CD4-positive, alpha-beta T cell treated with Interleukin-15 for 4 hours (primary cell): ENCODE measurements at regions not wholly inside any gene's neighbourhood (a gene's known extent, or its start where the extent isn't known, plus 50 kb on each side); places are given as distances from the start of the nearest gene placed in this dataset.
"Not testable (repeated sequence)": the region's sequence is repeated elsewhere in the genome, so short reads cannot be mapped to it uniquely, and the experiment has no call there.

ENCODE experiments used
- DNase-seq: peaks from one replicate; pipeline ENCODE4 v3.0.0-alpha.2; 2020; ENCODE audit warnings: low spot score

DNA sequence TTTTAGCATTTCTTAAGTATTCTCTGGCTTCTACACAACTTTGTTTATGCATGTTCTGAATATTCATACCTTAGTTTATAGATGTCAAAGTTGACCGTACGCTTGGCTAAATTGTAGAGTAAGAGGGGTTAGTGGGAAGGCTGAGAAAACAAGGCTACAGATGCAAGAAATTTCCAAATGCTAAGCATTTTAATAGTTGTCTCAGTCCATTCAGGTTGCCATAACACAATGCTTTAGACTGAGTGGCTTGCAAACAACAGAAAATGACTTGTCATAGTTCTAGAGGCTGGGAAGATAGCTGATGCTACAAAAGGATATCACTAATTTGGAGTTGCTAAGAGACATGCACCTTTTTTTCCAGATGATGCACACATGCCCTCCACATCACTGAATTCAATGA lies 53.0 kb upstream of the C1QTNF3 start:
- not testable (repeated sequence) for DNase-seq

DNA sequence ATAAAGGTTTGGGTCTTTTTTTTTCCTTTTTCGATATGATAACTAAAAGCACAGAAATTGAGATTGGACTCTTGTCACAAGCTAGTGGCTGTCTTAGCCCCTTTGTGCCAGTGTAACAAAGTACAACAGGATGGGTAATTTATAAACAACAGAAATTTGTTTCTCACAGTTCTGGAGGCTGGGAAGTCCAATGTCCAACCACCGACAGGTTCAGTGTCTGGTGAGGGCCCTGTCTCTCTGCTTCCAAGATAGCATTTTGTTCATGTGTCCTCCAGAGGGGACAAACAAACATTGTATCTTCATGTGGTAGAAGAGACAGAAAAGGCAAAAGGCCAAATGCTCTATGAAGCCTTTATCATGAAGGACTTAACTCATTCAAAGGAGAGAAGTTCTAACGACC lies 56.9 kb upstream of the C1QTNF3 start:
- not testable (repeated sequence) for DNase-seq

DNA sequence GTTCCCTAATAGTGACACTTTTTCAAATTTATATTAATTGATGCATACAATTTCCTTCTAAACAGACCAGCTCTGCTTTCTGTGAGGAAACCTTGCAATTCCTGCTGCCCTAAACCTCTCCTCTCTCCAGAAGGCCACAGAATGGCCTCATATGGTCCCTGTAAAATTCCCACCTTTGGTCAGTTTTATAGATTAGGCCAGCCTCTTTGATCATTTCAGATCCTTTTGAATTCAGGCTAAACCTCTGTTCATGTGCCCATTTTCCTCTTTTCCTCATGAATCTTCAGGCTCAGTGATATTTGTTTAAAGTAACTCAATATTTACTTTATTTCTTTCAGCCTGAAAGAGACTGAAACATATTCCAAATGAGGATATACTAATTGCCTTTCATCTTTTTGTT lies 58.6 kb upstream of the C1QTNF3 start:
- not testable (repeated sequence) for DNase-seq

DNA sequence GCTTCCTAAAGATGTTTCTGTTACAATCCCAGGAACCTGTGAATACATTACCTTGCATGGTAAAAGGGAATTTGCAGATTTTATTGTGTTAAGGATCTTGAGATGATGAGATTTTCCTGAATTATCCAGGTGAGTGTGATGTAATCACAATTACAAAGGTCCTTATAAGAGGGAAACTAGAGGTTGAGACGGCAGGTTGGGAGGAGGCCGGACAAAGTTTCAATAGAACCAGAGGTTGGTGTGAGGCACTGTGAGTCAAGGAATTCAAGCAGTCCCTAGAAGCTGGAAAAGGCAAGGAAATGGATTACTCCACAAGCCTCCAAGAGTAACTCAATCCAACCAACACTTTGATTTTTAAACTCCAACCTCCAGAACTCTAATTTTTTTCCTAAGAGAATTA lies 65.9 kb upstream of the C1QTNF3 start:
- not testable (repeated sequence) for DNase-seq

DNA sequence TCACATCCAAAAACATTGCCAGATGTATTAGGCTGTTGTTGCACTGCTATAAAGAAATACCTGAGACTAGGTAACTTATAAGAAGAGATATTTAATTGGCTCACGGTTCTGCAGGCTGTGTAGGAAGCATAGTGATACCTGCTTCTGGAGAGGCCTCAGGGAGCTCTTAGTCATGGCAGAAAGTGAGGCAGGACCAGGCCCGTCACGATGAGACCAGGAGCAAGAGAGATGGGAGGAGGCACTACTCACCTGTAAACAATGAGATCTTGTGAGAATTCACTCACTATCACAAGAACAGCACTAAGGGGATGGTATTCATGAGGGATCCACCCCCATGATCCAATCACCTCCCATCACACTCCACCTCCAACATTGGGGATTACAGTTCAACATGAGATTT lies 81.3 kb upstream of the C1QTNF3 start:
- DNase-seq: not testable (repeated sequence)

DNA sequence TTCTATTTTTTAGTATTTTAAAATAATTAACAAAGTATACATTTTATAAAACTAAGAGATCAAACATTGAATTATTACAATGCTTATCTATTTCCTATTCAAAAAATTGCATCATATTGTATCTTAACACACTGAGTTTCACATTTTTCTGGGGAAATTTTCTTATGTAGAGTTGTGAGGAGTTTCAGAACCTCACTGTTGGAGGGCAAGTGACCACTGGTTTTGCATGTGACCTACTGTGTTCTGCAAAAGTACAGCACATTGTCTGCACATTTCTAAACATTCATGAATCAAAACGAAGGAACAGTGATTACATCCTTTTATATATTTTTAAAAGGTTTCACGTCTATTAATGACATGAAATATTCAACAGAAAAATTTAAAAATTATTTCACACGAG lies 82.3 kb upstream of the C1QTNF3 start:
- DNase-seq: not testable (repeated sequence)

DNA sequence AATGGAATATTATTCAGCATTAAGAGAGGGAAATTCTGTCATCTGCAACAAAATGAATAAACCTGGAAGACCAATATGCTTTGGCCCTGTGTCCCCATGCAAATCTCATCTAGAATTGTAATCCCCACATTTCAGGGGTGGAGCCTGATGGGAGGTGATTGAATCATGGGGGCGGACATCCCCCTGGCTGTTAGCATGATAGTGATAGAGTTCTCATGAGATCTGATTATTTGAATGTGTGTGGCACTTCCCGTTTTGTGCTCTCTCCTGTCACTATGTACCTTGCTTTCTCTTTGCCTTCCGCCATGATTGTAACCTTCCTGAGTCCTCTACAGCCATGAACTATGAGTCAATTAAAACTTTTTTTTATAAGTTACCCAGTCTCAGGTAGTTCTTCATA lies 83.7 kb upstream of the C1QTNF3 start:
- DNase-seq: not testable (repeated sequence)

DNA sequence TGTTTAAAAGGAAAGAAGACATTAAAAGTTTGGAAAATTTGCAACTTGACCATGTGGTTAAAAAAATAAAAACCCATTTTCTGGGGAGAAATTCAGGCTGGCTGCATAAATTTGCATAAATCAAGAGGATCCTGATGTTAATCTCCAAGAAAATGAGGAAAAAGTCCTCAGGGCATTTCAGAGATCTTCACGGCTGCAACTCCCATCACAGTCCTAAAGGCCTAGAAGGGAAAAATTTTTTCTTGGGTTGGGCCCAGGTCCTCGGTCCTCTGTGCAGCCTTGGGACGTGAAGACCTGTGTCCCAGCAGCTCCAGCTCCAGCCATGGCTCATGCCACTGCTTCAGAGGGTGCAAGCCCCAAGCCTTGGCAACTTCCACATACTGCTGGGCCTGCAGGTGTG lies 84.8 kb upstream of the C1QTNF3 start:
- DNase-seq: not testable (repeated sequence)

DNA sequence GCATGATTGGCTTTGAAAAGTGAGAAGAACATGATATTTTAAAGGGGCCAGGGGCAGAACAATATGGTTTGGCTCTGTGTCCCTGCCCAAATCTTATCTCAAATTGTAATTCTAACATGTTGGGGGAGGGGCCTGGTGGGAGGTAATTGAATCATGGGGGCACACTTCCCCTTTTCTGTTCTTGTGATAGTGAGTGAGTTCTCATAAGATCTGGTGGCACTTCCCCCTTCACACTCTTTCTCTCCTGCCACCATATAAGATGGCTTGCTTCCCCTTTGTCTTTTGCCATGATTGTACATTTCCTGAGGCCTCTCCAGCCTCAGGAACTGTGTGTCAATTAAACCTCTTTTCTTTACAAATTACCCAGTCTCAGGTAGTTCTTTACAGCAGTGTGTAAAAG lies 85.9 kb upstream of the C1QTNF3 start:
- not testable (repeated sequence) for DNase-seq

DNA sequence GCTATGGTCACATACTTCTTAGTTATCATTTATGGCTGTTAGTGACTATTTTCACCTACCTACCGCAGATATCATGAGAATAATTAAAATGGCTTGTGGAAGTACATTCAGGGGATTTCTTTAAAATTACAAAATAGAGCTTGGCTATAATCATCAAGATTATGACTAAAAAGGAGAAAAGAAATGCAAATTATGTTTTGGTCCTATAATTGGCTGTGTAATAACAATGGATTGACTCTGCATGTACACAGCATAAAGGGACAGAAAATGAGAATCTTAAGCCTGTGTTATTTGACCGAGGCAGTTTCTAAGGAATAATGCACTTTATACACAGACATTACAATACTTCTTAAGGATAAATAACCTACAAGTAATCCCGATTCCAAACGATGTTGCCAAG lies 112.0 kb upstream of the C1QTNF3 start:
- DNase-seq: not testable (repeated sequence)

DNA sequence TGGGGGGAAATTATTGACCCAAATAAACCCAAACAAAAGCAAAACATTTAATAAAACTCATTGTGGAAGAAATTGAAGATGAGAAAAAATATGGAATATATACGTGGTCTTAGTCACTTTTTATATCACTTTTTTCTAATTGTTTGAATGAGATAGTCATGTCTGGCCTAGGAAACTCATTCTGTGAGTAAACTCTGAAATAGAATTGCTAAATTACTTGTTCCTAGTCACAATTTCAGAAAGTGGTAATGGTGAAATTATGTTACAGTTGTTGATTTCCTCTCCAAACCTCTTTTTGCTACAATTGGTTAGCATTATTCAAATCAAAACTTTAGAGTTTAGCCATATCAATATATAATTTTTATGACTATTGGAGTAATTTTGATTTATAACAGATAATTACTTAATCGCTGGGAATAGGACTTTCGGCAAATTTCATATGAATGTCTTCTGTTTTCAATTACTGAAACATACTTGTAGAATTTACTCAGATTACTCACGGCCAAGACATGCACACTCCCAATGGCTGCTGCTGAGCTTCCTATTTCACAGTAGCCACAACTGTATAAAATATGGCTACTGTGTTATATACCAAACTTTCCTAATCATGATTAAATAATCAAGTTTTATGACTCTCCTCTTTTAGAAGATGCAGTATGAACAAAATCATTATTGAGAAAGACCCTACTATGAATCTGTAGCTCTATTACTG lies 113.8 kb upstream of the C1QTNF3 start:
- DNase-seq: not testable (repeated sequence)

DNA sequence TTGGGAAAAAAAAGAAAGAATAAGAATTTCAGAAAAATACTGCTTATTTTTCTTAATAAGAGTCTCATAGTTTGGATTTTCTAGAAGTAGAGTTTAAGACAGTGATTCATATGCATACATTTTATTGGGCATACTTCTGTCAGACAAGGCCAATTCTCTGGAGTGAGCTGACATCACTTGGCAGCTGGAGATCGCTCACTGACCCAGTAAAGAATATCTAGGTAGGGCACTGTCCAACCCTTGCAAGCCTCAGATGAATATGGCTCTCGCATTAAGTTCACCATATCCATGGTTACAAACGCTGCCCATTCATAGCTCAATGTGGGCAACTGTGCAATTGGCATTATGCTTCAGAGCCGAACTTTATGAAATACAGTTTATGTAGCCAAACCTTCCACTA lies 117.9 kb upstream of the C1QTNF3 start:
- DNase-seq: not testable (repeated sequence)

DNA sequence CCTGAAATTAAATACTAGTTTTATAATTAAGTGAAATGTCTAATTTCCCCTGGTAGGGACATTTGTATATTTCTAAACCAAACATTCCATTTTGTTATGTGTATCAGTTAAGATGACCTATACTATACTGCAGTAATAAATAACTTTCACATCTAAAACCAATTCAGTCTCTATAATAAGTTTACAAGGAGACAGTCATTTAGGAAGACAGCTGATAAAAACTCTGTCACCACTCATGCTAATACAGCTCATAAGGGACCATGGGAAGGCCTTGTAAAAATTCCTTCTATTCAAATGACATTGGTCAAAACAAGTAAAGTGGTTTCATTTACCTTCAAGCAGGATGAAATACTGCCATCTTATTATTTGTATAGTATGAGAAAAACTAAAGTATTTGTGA lies 128.4 kb upstream of the C1QTNF3 start:
- not testable (repeated sequence) for DNase-seq

DNA sequence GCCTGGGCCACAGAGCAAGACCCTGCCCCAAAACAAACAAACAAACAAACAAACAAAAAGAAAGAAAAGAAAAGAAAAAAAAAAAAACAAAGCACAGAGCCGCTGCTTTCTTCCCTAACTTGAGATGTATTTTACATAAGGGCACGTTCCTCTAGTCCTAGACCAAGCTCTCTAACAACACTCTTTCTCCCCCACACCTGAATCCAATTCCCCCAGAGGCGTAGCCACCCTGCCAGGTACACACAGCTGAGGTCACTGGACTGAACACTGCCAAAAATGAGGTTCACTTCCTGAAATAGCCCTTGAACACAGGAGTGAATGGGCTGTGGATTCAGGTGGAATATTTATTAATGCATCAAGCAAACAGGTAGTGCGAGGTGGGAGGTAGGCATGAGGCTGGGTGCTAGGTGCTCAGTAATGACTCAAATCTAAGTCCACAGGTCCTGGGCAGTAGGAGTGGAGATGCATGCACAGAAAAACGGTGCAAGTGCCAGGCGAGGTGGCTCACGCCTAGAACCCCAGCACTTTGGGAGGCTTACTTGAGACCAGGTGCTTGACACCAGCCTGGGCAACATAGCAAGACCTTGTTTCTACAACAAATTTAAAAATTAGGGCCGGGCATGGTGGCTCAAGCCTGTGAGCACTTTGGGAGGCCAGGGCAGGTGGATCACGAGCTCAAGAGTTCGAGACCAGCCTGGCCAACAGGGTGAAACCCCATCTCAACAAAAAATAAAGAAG lies 136.6 kb upstream of the C1QTNF3 start:
- peak; percentile 17 for DNase-seq

DNA sequence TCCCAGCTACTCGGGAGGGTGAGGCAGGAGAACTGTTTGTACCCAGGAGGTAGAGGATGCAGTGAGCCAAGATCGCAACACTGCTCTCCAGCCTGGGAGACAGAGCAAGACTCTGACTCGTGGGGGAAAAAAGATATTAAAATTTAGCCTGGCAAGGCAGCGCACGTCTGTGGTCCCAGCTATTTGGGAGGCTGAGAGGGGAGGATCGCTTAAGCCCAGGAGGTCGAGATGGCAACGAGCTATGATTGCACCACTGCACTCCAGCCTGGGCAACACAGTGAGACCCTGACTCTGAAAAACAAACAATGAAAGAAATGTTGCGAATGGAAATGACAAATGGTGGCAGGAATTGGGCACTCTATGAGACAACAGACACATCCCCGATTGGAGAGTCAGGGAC lies 137.2 kb upstream of the C1QTNF3 start:
- DNase-seq: not testable (repeated sequence)

DNA sequence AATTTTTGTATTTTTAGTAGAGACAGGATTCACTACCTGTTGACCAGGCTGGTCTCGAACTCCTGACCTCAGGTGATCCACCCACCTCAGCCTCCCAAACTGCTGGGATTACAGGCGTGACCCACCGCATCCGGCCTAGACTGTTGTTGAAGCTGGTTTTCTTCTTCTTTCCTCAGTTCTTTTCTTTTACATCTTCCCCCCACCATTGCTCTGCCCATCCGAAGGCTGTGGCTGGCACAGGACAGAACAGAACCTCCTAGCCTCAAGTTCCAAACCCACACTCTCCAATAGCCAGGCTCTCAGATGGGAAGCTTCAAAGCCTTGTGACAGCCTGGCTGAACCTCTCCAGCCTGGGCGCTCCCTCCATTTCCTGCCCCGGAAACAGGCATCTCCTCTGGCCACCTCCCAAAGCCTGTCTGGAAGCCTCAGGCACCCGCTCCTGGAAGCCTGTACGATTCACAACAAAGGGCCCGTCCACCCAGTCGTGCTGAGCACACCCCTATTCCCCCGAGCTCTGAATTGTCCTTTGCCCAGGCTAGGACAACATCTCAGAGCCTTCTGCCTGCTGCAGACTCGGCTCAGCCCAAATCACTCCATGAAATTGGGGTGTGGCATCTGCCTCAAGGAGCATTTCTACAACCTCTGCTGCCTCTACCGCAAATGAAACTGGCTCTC lies 138.1 kb upstream of the C1QTNF3 start:
- not testable (repeated sequence) for DNase-seq

DNA sequence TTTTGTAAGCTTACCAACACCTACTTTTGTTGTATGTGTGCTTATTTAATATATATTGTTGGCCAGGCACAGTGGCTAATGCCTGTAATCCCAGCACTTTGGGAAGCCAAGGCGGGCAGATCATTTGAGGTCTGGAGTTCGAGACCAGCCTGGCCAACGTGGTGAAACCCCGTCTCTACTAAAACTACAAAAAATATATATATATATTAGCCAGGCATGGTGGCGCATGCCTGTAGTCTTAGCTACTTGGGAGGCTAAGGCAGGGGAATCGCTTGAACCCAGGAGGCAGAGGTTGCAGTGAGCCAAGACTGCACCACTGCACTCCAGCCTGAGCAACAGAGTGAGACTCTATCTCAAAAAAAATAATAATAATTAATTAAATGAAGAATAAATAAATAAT lies 142.0 kb upstream of the C1QTNF3 start:
- DNase-seq: not testable (repeated sequence)

DNA sequence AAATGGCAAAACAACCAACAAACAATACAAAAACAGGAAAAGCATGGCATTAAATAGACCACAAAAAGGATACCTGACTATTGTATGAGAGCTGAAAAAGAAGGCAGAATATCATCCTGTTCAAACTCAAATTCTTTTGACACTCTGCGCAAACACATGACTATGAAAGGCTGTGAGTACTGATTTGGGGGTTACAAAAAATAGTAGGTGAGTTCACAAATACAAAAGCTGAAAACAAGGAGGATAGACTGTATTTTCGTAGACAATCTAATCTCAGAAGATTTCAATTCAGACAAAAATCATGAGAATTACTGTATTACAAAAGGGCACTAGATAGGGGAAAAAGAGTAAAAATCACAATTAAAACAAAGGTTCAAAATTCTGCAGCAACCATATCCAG lies 142.6 kb upstream of the C1QTNF3 start:
- peak; percentile 29 for DNase-seq

DNA sequence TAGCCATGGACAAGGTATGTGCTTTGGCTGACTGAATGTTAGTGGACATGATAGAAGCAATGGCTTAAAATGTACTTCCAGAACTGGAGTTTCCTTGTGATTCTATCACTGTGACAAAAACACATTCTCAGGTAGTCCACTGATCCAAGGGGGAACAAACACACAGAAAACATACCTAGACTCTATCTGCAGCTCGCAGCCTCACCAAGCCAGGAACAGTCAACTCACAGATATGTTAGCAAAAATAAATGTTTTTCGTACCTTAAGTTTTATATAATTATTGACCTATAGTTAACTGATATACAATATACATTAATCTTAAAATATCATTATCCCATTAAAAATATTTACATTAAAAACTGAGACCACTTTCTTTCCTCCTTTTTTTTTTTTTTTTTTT lies 143.1 kb upstream of the C1QTNF3 start:
- peak; percentile 1 for DNase-seq

DNA sequence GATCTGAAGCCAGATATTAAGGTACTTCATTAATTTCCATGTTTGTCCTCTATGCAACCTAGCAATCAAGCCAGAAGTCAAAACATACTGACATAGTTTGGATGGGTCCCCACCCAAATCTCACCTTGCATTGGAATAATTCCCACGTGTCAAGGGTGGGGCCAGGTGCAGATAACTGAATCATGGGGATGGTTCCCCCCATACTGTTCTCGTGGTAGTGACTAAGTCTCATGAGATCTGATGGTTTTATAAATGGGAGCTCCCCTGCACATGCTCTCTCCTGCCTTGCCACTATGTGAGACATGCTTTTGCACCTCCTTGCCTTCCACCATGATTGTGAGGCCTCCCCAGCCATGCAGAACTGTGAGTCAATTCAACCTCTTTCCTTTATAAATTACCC lies 143.9 kb upstream of the C1QTNF3 start:
- DNase-seq: peak; percentile 18

DNA sequence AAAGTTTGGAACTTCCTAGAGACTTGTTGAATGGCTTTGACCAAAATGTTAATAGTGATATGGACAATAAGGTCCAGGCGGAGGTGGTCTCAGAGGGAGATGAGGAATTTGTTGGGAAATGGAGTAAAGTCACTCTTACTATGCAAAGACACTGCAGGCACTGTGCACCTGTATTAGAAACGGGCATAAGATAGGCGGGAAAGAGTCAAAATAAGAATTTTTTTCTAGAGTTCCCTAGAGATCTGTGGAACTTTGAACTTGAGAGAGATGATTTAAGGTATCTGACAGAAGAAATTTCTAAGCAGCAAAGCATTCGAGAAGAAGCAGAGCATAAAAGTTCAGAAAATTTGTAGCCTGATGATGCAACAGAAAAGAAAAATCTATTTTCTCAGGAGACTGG lies 144.4 kb upstream of the C1QTNF3 start:
- DNase-seq: peak; percentile 9

DNA sequence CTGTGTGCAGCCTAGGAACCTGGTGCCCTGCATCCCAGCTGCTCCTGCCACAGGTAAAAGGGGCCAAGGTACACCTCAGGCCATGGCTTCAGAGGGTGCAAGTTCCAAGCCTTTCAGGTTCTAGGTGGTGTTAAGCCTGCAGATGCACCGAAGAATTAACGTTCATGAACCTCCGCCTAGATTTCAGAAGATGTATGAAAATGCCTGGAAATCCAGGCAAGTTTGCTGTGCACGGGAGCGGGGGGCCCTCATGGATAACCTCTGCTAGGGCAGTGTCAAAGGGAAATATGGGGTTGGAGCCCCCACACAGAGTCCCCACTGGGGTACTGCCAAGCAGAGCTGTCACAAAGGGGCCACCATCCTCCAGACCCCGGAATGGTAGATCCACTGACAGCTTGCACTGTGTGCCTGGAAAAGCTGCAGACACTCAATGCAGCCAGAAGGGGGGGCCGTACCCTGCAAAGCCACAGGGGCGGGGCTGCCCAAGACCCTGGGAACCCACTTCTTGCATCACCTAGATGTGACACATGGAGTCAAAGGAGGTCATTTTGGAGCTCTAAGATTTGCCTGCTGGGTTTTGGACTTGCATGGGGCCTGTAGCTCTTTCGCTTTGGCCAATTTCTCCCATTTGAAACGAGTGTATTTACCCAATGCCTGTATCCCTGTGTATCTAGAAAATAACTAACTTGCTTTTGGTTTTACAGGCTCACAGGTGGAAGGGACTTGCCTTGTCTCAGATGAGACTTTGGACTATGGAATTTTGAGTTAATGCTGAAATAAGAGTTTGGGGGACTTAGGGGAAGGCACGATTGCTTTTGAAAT lies 145.2 kb upstream of the C1QTNF3 start:
- DNase-seq: peak; percentile 60
